Thyroid gland (tissue), 4 donors: ENCODE measurements at regions not wholly inside any gene's neighbourhood (a gene's known extent, or its start where the extent isn't known, plus 50 kb on each side); places are given as distances from the start of the nearest gene placed in this dataset.

Source experiments
- DNase-seq, 2 donors: peaks; one replicate each; pipeline ENCODE4 v3.0.0-alpha.2; 2019
- H3K27ac ChIP-seq, 3 donors: fragments of 200-600 bp; sonication (generic); 1 replicate in 2 of 3; 2 replicates in 1 of 3; pipeline ENCODE4 v1.5.1; 2016 to 2019; ENCODE audit warnings: mild to moderate bottlenecking in 1 of 3, moderate library complexity in 1 of 3
- H3K27me3 ChIP-seq: fragments of 200-600 bp; sonication (generic); one replicate; pipeline ENCODE4 v1.5.1; 2019
- H3K36me3 ChIP-seq, 2 donors: fragments of 200-600 bp; sonication (generic); one replicate each; pipeline ENCODE4 v1.5.1; 2016 to 2019
- H3K4me1 ChIP-seq, 2 donors: fragments of 200-600 bp; sonication (generic); one replicate each; pipeline ENCODE4 v1.5.1; 2017 to 2019
- H3K4me3 ChIP-seq, 3 donors: fragments of 200-600 bp; sonication (generic); replicated peaks in 1 of 3; 1 replicate in 2 of 3; 2 replicates in 1 of 3; pipeline ENCODE4 v1.5.1; 2016; ENCODE audit warnings: mild to moderate bottlenecking in 1 of 3
- H3K9me3 ChIP-seq: fragments of 200-600 bp; sonication (generic); one replicate; pipeline ENCODE4 v1.5.1; 2017
- POLR2A ChIP-seq, 2 donors: fragments of 450-650 bp; IDR thresholded peaks; one replicate each; pipeline ENCODE4 v1.6.1; 2017; ENCODE audit warnings: antibody characterized with exemption in 2 of 2, mild to moderate bottlenecking in 2 of 2, moderate library complexity in 1 of 2
- WGBS, 2 donors: methylation state at CpG; one replicate each; pipeline ENCODE4 v1.1.5; 2017; 5-methylcytosine and 5-hydroxymethylcytosine counted together
- intact Hi-C: fragments of 100-400 bp; cut with DNase I; formaldehyde crosslinking; loops from one replicate; pipeline ENCODE4 v1.15.1; 2023
- TF ChIP-seq, protein P1 (sequence below), 6 experiments: fragments of 200-600 bp in 3 of 6; fragments of 450-650 bp in 3 of 6; sonication (generic) in 3 of 6; IDR thresholded peaks; one replicate each; pipeline ENCODE4 v1.5.1; 2016 to 2019; ENCODE audit warnings: antibody characterized with exemption in 6 of 6, mild to moderate bottlenecking in 2 of 6, inconsistent platforms in 1 of 6, moderate library complexity in 1 of 6

GRCh38 chr10:21299330-21299729, 226.2 kb downstream of the SKIDA1 start:
- H3K4me3 ChIP-seq: no peak overlapping the region
- no peak overlapping the region for H3K27ac ChIP-seq
- no peaks in the 10 kb centered on the region for H3K27me3 ChIP-seq
- no peak for DNase-seq
- no peak for TF ChIP-seq POLR2A (IDR thresholded peaks at IDR 0.05)
- TF ChIP-seq, protein P1, sequence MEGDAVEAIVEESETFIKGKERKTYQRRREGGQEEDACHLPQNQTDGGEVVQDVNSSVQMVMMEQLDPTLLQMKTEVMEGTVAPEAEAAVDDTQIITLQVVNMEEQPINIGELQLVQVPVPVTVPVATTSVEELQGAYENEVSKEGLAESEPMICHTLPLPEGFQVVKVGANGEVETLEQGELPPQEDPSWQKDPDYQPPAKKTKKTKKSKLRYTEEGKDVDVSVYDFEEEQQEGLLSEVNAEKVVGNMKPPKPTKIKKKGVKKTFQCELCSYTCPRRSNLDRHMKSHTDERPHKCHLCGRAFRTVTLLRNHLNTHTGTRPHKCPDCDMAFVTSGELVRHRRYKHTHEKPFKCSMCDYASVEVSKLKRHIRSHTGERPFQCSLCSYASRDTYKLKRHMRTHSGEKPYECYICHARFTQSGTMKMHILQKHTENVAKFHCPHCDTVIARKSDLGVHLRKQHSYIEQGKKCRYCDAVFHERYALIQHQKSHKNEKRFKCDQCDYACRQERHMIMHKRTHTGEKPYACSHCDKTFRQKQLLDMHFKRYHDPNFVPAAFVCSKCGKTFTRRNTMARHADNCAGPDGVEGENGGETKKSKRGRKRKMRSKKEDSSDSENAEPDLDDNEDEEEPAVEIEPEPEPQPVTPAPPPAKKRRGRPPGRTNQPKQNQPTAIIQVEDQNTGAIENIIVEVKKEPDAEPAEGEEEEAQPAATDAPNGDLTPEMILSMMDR (IDR thresholded peaks at IDR 0.05): no peak
- no peaks in the 10 kb centered on the region for H3K9me3 ChIP-seq
- intact Hi-C loops: no loop called here
- no peaks in the 10 kb centered on the region for H3K36me3 ChIP-seq
- WGBS, 2 donors: 93 to 95% methylated on average over 7 of the region's 7 CpGs
- H3K4me1 ChIP-seq: peaks cover 10 to 13% of the 10 kb centered on the region in 2 donors

DNA sequence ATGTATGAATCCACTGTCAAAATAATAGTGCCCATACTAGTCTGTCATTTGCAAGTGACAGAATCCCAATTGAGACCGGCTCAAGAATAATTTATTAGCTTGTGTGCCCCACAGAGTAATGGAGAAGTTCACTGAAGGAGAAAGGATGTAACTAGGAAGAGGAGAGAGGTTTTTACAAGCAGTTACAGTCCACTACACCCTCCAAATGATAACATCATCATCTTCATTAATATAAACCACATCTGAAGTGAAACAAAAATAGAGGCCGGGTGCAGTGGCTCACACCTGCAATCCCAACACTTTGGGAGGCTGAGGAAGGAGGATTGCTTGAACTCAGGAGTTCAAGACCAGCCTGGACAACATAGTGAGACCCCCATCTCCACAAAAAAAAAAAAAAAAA, 226.8 kb downstream of the SKIDA1 start:
- Histone ChIP-seq H3K4me1 (peaks cover 11 to 14% of the 10 kb centered on the region in 2 donors), H3K36me3 (no peaks in the 10 kb centered on the region), H3K27me3 (no peaks in the 10 kb centered on the region), H3K27ac (no peak overlapping the region), H3K9me3 (no peaks in the 10 kb centered on the region), H3K4me3 (no peak overlapping the region)
- no peak for TF ChIP-seq POLR2A (IDR thresholded peaks at IDR 0.05)
- TF ChIP-seq, protein P1 (IDR thresholded peaks at IDR 0.05): no peak
- WGBS, 2 donors: 82 to 84% methylated on average over 2 of the region's 2 CpGs
- intact Hi-C loops: no loop called here
- no peak for DNase-seq

- intact Hi-C loops: no loop called here
- DNase-seq: no peak
- Histone ChIP-seq H3K27me3 (no peaks in the 10 kb centered on the region), H3K27ac (no peak overlapping the region), H3K9me3 (no peaks in the 10 kb centered on the region), H3K4me1 (peaks cover 10 to 14% of the 10 kb centered on the region in 2 donors), H3K36me3 (no peaks in the 10 kb centered on the region), H3K4me3 (no peak overlapping the region)
- WGBS, 2 donors: 90 to 93% methylated on average over 6 of the region's 6 CpGs
- TF ChIP-seq POLR2A (IDR thresholded peaks at IDR 0.05): no peak
- TF ChIP-seq, protein P1 (IDR thresholded peaks at IDR 0.05): no peak
Measured at GRCh38 chr10:21297603-21298383, 227.7 kb downstream of the SKIDA1 start.

DNA sequence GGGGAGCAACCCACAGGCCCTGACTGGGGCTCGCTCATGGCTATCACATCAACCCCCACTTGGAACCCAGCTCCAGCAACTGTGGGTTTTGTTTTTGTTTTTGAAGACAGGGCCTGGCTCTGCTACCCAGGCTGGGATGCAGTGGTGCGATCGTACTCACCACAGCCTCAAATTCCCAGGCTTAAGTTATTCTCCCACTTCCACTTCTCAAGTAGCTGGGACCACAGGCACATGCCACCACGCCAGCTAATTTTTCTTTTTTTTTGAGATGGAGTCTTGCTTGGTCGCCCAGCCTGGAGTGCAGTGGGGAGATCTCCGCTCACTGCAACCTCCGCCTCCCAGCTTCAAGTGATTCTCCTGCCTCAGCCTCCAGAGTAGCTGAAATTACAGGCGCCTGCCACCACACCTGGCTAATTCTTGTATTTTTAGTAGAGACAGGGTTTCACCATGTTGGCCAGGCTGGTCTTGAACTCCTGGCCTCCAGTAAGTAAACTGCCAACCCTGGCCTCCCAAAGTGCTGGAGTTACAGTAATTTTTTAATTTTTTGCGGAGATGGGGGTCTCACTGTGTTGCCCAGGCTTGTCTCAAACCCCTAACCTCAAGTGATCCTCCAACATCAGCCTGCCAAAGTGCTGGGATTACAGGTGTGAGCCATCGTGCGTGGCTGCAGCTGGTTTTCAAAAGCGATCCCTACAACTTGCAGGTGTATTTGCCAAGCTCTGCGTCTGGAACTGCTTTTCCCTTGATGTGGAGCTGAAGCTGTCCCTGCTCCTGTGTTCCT, 228.7 kb downstream of the SKIDA1 start:
- intact Hi-C loops: no loop called here
- H3K4me3 ChIP-seq: no peak overlapping the region
- 96% methylated on average over 13 of the region's 13 CpGs for WGBS, 2 donors
- TF ChIP-seq, protein P1 (IDR thresholded peaks at IDR 0.05): no peak
- no peak for TF ChIP-seq POLR2A (IDR thresholded peaks at IDR 0.05)
- no peak overlapping the region for H3K27ac ChIP-seq
- peaks cover 18 to 21% of the 10 kb centered on the region in 2 donors for H3K4me1 ChIP-seq
- DNase-seq: no peak
- no peaks in the 10 kb centered on the region for H3K27me3 ChIP-seq
- H3K36me3 ChIP-seq: no peaks in the 10 kb centered on the region
- no peaks in the 10 kb centered on the region for H3K9me3 ChIP-seq
